C4-2B (cell line): ENCODE measurements at regions not wholly inside any gene's neighbourhood (a gene's known extent, or its start where the extent isn't known, plus 50 kb on each side); places are given as distances from the start of the nearest gene placed in this dataset.

Experiments
- ZFX ChIP-seq: fragments of 450-650 bp; IDR thresholded peaks from 2 replicates; pipeline ENCODE4 v1.6.1; 2017
- TF ChIP-seq, protein P1 (sequence below): fragments of 450-650 bp; conservative IDR thresholded peaks from 2 replicates; pipeline ENCODE4 v1.5.1; 2017; ENCODE audit warnings: mild to moderate bottlenecking

DNA sequence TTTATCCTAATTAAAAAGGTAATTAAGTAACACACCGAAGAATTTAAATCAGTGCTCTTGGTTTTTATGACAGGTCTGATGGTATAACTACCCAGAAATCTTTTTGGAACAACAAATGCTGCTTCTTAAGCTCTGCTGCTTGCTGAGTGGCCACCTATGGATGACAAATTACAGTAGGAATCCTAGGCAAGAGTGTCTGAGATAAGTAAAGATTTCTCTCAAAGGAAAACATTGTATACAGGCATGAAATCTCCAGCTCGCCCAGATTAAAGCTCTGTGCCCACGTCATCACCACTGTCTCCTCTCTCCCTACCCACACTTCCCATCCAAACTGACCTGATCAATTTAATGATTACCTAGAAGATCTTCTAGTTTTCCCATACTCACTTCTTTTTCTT, 1083.0 kb upstream of the MAP3K7 start:
- TF ChIP-seq, protein P1, sequence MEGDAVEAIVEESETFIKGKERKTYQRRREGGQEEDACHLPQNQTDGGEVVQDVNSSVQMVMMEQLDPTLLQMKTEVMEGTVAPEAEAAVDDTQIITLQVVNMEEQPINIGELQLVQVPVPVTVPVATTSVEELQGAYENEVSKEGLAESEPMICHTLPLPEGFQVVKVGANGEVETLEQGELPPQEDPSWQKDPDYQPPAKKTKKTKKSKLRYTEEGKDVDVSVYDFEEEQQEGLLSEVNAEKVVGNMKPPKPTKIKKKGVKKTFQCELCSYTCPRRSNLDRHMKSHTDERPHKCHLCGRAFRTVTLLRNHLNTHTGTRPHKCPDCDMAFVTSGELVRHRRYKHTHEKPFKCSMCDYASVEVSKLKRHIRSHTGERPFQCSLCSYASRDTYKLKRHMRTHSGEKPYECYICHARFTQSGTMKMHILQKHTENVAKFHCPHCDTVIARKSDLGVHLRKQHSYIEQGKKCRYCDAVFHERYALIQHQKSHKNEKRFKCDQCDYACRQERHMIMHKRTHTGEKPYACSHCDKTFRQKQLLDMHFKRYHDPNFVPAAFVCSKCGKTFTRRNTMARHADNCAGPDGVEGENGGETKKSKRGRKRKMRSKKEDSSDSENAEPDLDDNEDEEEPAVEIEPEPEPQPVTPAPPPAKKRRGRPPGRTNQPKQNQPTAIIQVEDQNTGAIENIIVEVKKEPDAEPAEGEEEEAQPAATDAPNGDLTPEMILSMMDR, result no peak
- TF ChIP-seq ZFX, result no peak
